Dedifferentiated amniotic fluid mesenchymal stem cell (primary cell): ENCODE measurements at regions not wholly inside any gene's neighbourhood (a gene's known extent, or its start where the extent isn't known, plus 50 kb on each side); places are given as distances from the start of the nearest gene placed in this dataset.

Source experiments
- DNase-seq: peaks from one replicate; pipeline ENCODE4 v3.0.0-alpha.2; 2016; ENCODE audit errors: extremely low spot score

DNA sequence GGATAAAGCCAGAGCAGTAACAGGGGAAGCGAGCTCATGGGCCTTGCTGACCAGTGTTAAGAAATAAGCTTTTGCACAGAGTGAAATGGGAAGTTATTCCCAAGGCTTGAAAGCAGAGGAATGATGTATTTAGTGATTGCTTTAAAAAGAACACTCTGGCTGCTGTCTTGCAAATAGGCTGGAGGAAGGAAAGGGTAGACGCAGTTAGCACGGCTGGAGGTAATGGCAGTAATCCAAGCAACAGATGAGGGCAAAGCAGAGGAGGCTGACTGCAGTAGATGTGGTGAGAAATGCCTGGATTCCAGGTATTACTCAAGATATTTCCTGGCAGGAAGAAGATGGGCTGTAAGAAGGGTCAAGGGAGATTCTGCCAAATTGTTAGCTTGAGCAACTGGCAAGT is 1342.3 kb upstream of the AGA start:
- no peak for DNase-seq

DNA sequence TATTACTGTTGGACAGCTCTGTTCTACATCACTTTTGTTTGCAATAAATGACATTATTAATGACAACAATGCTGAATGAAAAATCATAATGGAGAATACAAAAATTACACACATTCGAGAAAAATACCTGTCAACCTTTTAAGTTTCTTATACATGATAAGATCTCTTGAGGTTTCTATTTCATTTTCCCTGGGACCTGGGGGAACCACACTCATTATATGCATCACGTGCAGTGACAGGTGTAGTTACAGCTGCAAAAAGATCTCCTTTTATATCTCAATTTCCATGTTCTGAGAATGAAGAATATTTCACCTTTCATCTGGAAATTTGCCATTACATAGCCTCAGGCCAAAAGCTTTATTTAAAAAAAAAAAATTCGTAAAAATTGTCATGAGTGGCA is 1347.0 kb upstream of the AGA start:
- no peak for DNase-seq

DNA sequence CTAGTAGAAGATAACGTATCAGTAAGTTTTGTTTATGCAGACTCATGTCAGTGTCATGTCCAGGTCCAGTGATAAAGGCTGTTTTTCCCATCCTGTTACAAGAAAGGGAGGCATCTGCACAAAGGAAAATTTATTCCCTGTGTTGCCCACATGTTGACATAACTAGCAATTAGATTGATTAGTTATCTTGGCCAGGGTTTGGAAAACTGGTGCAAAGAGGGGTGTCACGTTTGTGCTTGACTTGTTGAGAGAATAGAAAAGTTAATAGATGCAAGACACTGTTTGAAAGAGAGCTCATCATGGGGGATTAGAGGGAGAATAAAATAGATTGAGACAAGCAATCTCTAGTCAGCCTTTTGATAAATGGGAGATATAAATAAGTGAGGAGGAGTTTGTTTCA is 1357.0 kb upstream of the AGA start:
- no peak for DNase-seq

DNA sequence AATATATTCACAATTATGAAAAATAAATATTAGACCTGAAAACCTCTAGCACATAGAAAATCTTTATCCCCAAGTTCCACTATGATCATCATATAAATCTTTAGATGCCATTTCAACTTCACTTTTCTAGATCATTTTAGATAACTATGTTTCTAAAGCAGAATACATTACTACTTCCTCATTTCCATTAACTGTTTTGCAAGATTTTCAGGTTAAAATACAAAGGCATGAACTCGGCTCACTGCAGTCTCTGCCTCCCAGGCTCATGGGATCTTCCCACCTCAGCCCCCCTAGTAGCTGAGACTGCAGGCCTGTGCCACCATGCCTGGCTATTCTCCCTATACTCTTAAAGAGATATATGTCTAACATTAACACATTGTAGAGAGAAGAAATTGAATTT is 1365.9 kb upstream of the AGA start:
- DNase-seq, result no peak

DNA sequence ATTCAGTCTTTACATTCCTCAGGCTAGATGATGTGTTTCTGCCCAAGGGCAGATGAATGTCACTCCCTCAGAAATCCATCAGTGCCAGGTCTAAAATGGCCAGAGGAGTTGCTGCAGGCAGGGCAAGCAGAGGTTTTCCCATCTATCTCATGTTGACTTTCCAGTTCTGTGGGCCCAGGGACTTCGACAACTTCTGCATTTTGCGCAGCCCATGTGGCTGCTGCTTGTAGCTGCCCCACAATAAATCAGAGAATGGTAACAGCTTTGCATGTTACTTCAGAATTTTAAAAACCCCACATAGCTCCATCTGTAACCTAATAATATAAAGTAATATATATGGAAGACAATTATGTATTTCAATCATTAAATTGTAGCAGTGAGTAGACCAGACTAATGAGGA is 1367.7 kb upstream of the AGA start:
- DNase-seq, result no peak

DNA sequence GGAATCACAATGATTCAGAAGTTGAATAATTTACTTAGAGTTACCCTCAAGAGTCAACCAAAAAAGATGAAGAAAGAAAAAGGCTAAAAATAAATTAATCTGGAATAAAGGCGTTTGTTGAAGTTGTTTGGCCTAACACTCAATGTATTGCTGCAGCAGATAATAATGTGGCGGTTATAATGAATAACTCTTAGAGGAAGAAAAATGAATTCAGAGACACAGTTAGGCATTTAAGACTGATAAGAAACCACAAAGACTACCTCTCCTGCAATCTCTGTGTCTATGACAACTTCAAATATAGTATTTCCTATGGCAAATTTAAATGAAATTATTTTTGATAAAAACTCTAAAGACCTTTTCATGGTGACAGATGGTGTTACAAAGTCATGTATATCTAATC is 1369.1 kb upstream of the AGA start:
- DNase-seq, result no peak

DNA sequence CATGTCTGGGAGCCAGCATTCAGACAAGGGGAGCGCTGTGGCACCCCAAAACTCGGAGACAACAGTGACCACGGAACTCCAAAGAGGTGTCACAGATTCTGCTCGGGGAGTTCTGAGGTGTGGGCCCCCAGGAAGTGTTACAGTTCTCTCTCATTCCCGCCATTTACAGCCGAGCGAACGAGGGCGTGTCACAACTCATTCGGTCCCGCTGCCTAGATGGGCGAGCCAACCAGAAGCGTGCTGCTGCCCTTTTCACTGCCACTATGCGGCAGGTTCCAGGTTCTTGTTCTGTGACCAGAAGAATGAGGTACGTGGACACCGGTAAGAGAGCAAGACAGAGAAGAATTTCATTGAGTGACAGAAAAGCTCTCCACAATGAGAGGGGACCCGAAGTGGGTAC is 1370.6 kb upstream of the AGA start:
- no peak for DNase-seq

DNA sequence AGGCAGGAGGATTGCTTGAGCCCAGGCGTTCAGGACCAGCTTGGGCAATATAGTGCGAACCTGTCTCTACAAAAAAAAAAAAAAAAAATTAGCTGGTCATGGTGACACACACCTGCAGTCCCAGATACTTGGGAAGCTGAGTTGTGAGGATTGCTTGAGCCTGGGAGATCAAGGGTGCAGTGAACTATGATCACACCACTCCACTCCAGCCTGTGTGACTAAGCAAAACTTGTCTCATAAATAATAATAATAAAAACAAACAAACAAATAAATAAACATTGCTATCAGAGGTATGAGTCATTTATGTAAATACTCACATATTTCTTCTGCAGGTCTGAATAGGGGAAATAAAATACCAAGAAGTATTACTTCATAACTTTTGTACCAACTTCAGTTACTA is 1372.7 kb upstream of the AGA start:
- DNase-seq, result no peak

DNA sequence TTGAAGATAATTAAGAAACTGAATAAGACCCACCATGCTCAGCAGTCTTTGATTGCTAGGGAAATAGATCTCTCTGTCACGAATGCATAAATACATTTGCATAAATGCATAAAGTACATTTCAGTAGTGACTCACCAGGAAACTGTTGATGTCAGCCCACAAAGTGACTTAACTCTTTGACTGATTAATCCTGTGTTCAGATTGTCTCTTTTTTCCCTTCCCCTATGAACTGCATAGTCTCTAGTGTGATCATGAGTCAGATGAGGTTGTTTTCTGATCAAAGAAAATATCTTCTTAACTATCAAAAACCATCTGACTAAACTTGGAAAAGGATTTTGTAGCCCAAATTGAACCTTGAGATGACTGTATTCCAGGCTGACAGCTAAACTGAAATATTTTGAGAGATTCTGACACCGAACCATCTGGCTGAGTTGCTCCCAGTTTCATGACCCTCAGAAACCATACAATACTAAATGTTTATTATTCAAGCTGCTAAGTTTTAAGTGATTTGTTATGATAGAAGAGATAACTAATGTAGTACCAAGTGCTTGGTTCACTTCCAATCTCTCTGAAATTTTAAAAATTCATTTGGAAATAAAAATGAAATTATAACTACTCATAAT is 1381.5 kb upstream of the AGA start:
- DNase-seq, result no peak

DNA sequence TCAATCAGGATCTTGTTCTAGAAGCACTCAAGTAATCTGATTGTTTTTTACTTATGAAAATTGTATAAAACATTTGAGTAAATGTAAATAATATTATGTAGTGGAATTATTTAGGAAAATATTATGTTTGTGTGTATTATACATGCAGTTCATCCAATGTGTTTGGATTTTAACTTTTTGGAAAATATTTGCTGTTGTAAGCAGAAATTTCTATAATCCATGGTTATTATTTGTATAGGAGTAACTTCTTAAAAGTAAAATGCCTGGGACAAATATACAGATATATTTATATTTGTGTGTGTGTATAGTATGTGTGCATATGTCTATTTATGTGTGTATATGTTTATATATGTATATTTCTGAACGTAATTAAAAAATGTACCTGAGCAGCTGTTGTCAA is 1394.6 kb upstream of the AGA start:
- DNase-seq, result no peak

DNA sequence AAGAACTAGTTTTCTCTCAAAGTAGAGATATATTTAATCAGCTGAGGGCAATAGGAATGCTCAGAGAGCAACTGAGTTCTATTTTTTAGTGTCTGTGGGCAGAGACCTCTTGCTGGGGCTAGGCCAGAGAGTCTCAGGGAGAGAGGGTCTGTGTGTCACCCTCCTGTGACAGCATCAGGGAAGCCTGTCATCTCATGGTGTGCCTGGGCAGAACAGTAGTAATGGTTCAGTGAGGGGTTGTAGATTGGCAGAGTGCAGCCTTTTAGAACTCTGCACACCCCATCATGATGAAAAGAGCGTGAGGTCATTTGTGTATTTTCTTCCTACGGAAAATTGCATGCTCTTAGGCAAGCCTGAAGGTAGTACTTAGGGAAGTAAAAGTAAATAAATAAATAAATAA is 1396.5 kb upstream of the AGA start:
- DNase-seq, result no peak

DNA sequence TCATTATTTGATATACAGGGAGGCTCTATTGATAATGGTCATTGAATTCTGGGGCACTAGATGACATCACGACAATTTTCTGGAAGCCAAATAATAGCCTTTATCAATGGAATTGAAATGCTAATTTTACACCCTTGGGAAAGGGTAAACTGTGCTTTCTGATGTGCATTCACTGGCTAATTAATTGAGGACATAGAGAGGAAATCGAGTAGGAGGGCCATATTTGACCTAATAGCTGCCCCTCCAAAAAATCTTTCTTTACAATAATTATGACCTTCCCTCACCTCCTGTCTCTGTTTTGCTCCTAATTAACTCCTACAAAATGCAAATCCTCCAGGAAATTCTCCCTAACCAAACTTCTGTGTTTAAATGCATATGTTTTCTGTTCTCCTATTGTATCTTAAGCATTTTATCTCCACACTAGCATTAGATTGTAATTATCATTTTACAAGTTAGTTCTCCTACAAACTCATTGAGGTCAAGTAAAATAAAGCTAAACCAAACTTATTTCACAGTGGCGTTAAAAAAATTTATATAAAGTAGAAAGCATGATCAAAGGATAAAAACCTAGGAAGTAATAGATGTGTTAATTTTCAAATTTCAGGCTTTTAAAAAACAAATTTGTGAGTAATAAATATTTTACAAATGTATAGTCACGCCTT is 1414.0 kb upstream of the AGA start:
- DNase-seq, result no peak

DNA sequence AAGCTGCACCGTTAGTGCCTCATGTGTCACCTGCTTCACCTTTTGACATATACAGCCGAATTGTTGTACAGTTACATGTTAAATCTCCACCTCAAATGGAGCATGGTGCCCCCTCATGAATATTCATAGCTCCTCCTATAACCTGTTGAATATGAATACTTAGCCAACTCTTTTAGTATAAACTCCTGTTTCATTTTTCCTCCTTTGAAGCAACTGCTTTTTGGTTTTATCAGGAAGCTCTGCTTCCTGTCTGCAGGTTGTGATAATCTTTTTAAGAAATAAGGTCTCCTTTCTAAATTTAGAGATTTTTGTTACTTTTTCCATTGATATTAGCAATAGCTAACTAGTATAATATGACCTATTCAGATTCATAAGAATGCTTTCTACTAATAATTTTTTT is 1429.2 kb upstream of the AGA start:
- no peak for DNase-seq

DNA sequence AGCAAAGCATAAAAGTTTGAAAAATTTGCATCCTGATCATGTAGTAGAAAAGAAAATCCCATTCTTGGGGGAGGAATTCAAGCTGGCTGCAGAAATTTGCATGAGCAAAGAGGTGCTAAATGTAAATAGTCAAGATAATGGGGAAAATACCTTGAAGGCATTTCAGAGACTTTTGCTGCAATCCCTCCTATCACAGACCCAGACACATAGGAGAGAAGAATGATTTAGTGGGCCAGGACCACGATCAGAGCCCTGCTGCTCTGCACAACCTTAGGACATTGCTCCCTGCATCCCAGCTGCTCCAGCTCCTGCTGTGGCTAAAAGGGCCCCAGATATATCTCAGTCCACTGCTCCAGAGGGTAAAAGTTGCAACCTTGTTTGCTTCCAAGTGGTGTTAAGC is 1439.7 kb upstream of the AGA start:
- no peak for DNase-seq

DNA sequence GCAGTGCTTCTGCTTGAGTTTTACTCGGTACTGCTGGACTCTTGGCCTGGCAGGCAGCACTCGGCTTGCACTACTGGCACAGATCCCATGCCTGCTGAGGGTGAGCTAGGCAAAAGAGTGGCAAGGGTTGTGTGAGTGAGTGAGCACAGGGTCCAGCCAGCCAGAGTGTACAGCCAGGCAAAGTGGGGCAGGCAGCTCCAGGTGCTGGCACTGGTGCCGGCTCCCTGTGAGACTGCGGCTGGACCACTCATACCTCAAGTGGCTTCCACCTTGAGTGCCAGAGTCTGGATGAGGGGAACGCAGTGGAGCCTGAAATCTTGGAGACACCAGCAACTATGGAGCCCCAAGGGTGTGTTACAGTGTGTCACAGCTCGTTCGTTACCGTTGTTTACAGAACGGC is 1451.9 kb upstream of the AGA start:
- no peak for DNase-seq

DNA sequence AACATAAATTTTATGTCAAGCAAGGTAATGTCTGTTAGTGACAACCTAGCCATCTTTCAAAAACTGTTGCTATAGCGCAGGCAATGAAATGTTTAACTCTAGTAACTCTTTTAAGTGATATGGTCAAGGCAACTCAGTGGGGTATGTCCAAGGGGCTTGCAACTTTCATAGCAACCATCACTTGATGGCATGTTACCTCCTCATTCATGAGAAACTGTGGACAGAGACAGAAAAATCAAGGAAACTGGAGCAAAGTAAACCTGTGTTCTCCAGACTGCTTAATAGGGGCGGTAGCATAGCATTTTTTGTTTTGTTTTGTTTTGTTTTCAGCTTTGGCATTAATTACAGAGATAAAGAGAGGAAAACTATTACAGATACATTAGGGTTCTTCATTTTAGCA is 1456.8 kb upstream of the AGA start:
- no peak for DNase-seq

DNA sequence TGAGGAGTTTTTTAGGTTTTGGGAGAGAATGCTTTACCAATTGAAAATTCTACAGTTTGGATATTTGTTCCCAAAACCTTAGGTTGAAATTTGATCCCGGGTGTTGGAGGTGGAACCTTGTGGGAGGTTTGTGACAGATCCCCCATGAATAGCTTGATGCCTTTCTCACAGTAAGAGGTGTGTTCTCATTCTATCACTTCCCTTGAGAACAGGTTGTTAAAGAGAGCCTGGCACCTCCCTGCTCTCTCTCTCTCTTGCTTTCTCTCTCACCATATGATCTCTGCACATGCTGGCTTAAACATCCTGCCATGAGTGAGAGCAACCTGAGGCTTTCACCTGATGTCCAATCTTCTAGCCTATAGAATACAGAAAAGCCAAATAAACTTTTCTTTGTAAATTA is 1475.5 kb upstream of the AGA start:
- no peak for DNase-seq

DNA sequence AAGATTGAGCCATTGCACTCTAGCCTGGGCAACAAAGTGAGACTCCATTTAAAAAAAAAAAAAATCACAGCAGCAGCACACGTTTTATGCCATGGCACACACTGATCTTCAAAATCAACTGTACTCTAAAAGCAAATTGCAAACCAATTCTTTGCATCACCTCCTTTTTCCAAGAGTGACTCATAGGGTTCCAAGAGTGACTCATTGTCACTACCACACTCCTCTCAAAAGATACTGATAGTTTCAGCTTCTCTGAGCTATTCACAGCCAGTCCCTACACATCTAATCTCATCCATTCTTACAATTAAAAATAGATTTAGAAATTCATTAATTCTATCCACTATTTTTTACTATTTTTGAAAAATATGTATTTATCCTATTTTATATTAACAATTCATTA is 1494.9 kb upstream of the AGA start:
- DNase-seq, result no peak

DNA sequence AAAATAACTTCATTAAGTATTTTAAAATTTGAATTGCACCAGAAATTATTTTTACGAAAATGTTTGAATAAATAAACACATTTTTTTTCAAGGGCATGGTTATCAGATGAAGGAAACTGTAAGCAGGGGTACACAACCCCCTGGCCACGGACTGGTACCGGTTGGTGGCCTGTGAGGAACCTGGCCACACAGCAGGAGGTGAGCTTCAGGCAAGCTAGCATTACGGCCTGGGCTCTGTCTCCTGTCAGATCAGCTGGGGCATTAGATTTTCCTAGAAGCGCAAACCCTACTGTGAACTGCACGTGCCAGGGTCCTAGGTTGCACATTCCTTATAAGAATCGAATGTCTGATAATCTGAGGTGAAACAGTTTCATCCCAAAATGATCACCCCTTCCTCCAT is 1499.7 kb upstream of the AGA start:
- no peak for DNase-seq

DNA sequence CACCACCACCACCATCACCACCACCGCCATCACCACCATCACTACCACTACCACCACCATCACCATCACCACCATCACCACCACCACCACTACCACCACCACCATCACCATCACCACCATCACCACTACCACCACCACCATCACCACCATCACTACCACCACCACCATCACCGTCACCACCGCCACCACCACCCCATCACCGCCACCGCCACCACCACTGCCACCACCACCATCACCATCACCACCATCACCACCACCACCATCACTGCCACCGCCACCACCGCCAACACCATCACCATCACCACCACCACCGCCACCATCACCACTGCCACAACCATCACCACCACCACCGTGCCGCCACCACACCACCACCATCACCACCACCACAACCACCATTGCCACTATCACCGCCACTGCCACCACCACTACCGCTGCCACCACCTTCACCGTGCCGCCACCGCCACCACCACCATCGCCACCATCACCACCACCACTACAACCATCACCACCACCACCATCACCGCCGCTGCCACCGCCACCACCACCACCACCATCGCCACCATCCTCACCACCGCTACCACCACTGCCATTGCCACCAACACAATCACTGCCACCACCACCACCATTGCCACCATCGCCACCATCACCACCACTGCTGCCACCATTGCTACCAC is 1511.3 kb upstream of the AGA start:
- no peak for DNase-seq

DNA sequence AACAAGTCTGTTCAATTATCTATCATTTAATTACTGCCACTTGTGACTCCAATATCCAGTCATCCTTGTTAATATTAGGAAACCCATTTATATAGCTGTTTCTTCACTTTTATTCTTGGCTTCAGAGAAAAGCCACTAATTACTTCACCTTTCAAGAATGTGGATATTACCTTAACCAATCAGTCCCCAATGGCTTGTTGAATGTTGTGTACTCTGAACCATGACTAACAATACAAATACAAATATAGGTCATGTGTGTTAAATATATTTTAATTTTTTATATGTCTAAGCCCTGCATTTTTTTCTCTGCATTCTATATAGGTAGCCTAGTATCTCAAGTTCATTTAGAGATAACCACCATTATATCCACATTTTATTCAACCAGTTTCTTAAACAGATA is 1513.4 kb upstream of the AGA start:
- no peak for DNase-seq

DNA sequence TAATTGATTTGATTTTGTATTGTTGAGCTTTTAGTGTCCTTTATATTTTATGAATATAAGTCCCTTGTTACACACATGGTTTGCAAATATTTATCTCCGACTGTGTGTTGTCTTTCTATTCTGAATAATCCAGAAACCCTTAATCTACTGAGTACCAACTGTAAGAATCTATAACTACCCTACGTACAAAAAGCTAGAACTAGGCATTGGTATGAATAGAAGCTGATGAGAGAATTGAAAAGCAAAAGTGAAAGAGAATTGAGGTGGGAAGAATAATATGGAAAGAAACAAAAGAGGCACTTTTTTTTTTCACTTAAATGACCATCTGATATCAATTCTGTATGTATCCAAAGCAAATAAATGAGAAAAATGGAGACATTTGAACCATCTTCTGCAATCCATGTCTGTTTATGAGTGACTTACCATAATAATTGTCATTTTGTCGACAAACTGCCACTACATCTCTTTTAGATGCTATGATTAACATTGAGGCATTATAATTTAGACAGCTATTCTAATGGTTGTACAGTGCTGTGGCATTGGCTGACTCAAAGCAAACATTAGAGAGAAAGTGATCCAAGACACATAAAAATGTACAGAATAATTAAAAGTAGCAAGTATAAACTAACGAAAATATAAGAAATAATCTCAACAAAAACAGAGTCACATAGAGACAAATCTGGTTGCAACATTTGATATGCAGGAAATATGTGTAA is 1516.6 kb upstream of the AGA start:
- DNase-seq, result no peak

DNA sequence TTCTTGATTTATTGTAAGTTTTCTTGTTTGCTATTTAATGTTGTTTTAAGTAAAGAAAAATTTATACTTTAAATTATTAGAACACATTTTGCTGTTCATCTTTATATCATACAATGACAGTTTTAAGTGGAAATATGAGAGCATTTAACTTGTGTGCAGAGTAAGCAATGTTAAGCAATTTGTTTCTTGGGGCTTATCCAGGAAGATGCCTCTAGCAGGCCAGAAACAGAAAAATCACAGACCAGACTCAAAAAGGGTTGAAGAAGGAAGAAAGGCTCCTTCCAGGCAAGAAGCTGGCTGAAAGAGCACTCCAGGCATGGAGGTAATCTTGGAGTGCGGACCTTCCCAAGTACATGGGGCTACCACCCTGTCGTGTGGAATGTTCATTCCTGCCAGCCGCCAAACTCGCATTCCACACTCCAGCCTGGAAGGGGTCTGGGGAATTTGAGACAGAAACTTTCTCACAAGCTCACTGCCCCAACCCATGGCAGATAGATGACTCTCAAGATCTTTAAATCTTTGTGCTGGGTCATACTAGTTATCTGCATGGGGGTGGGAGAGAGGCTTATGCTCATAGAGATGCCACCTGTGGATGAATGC is 1521.3 kb upstream of the AGA start:
- no peak for DNase-seq
